ENCODE measurements at regions not wholly inside any gene's neighbourhood (a gene's known extent, or its start where the extent isn't known, plus 50 kb on each side); places are given as distances from the start of the nearest gene placed in this dataset.
A peak's percentile ranks its signal among the peaks of the same experiment; 100 is the strongest.

DNA sequence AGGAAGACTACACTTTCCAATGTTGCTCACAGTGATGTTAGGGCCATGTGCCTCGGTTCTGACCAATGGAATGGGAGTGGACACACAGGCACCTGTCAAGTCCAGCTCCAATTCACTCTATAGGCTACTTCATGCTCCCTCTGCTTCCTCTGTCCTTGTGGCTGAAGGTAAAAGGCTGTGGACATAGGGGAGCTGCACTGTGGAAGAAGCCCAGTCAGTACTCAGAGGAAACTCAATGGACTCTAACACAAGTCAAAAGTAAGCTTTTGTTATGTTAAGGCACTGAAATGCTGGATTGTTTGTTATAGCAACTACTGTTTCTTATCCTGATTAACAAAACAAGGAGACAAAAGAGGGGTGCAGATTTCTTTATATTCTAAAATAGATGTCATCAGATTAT is 278.2 kb downstream of the BCL11B start:
- no peak for DNase-seq (ENCODE audit: low read depth)

DNA sequence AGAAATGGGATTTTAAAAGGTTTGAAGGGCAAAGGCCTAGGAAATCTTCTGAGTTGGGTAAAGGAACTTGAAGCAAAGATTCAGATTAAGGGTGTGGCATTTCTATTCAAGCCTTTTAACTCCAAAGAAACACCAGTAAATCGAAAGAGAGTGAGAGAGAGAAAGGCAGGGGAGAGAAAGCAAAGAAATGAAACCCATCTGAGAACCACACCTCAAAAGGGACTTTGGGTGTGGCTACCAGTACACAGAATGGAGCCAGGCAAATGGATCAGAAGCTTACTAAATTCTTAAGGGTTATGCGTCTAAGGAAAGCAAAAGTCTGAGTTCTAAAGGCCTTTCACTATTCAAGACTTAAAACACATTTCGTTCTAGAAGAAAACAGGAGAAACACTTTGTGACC is 277.4 kb downstream of the BCL11B start:
- DNase-seq (ENCODE audit: low read depth): no peak

DNA sequence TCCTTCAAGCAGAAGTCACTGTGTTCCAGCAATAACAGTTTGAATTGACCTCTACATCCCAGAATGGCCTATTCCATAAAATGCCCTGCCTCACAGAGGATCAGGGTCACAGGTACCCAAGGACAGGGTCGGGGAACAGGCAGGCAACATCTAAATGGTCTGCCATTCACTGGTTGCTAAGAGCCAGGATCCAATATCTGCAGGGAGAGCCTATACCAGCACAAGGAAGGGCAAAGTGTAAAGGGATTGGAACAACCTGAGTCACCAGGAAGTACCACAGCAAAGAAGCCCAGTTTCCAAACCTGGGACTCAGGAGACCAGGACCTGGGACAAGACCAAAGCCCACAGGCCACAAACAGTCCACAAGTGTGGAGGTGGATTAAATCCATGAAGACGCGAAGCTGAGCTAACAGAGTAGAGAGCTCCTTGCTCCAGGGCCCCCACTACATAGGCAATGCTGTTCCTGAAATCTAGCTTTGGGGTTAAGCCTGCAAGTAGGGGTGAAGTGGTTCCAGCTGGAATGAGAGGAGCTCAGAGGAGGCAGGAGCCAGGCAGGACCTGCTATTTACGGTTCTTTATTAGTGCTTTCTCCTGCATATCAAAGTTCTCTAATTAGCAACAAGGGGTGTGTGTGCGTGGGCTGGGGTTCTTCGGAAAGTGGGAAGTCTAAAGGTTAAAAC is 274.3 kb downstream of the BCL11B start:
- no peak for DNase-seq (ENCODE audit: low read depth)

DNA sequence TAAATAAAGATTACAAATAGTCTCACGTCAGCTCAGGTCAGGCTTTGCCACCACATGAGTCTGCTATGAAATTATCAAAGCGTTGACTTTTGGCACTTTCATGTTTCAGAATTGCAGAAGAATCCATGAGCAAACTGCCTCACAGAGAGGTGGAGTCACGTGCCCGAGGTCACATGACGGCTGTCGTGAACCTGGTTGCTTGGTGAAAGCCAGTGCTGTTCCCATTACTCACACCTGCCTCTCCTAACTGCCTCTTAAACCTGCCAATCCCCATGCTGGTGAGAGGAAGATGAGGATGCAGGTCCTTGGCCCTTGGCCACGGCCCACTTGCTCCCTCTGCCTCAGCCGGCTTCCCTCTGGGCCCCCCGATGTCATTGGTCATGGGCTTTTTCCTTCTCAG is 272.7 kb downstream of the BCL11B start:
- DNase-seq (ENCODE audit: low read depth): no peak

DNA sequence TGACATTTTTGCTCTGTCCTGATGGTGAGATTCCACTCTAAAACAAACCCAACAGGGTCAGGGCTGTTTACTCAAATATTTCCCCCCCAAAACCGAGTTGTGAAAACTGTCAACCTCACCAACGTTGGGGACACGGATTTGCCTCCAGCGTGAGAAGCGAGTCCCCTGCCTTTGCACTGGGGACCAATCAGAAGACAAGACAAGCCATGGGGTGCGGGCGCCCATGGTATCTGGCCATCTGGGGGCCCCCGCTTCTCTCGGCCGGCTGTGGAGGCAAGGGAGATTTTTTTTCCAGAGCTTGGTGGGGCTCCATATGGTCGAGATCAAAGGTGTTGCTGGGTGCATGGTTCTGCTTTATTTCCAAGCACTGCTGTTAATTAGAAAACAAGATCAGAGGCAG is 272.1 kb downstream of the BCL11B start:
- DNase-seq (ENCODE audit: low read depth): no peak

DNA sequence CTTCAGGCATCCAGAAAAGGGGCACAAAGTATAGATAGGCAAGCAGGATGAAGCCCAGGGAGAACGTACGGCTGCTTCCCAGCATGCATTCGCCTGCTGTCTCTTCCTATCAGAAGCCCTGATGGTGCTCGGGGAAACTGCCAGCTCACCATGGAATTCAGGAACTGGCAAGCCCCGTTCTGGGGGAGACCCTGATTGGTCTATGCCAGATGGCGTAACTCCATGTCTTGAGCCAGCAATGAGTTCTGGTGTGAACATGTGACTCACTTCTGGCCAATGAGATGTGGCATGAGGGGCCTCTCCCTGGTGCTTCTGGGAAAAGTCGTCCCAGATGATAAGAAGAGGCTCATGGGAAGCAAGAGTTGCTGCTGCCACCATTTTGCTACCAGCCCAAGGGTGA is 270.8 kb downstream of the BCL11B start:
- no peak for DNase-seq (ENCODE audit: low read depth)

DNA sequence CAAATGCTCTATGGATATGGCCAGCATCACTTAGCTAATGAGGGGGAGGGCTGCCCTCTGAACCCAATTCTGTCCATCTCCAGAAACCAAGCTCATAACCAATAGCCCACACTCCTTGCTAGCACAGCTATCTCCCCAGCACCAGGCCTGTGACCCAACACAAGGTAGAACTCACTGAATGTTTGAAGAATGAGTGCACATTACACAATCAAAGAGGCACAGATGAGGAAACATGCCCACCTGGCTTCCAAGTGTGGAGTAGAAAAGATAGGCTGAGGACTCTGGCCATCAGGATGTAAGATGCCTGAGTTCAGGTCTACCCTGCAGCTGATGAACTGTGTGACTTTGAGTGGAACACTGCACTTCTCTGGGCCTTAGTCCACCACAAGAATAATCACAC is 268.4 kb downstream of the BCL11B start:
- no peak for DNase-seq (ENCODE audit: low read depth)

DNA sequence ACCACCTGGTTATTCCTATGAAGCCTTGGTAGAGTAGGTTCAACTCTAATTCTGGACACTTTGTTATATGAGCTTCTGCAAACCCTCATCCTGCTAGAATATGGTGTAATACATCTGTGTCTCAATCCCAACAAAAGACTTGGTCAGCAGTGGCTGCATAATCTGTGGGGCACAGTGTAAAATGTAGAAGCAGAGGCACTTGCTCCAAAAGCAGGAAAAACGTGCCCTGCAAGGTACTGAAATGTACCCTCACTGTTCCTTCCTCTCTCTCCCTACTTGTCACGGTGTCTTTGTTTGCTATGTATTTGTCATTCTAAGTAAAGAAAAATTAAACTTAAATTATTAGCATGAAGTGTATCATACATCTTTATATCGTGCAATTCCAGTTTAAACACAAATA is 267.9 kb downstream of the BCL11B start:
- no peak for DNase-seq (ENCODE audit: low read depth)

DNA sequence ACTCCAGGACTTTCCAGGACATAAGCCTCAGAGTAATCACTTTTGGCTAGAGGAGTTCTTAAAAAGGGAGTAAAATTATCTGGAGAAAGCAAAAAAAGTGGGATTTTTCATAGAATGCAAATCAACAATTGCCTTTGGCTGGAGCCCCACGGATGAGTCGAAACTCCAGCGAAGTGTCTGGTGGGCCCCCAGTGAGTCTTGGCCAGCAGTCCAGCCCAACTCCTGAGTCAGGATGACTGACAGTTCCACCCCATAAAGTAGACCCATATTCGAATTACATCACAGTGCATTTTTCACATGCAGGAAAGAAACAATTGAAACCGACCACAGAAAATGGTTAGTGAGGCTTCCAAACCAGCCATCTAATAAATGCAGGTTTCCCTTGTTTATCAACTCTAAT is 265.7 kb downstream of the BCL11B start:
- DNase-seq (ENCODE audit: low read depth): peak; percentile 7

DNA sequence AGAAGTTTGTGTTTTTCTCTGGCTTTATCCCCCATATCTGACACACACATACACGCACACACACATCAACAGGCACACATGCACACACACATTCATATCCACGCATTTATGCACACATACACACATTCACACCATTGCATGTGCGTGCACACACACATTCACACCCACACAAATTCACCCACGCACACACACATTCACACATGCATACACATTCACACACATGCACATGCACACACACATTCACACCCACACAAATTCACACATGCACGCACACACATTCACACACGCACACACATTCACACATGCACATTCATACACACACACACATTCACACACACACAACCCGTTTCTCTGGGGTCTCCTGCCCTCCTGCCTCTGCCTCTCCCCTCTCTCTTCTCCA is 264.2 kb downstream of the BCL11B start:
- DNase-seq (ENCODE audit: low read depth): no peak

DNA sequence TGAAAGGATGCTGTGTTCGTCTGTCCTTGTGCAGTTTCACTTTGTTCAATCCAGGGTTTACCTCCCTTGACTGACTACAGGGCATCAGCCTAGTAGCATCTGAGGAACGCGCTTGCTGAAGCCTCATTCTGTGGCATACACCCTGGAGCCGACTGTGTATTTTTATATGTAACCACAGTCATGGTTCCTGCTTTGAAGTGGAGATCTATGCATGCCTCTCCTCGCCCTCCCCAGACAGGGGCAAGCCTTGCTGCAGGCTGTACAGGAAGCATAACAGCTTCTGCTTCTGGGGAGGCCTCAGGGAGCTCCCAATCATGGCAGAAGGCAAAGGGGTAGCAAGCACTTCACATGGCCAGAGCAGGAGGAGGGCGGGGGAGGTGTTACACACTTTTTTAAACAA is 262.1 kb downstream of the BCL11B start:
- DNase-seq (ENCODE audit: low read depth): no peak

DNA sequence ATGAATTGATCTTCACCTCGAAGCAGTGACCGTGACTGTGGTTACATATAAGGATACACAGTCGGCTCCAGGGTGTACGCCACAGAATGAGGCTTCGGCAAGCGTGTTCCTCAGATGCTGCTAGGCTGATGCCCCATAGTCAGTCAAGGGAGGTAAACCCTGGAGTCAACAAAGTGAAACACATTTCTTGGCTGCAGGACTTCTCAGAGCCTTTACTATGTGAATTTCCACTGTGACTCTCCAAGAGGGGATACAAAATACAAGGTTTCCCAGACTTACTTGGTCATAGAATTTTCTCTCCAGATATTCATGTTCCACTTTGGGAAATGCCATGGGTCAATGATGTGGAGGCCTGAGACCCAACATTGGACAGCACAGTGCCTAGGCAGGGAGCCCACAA is 260.6 kb downstream of the BCL11B start:
- DNase-seq (ENCODE audit: low read depth): no peak

DNA sequence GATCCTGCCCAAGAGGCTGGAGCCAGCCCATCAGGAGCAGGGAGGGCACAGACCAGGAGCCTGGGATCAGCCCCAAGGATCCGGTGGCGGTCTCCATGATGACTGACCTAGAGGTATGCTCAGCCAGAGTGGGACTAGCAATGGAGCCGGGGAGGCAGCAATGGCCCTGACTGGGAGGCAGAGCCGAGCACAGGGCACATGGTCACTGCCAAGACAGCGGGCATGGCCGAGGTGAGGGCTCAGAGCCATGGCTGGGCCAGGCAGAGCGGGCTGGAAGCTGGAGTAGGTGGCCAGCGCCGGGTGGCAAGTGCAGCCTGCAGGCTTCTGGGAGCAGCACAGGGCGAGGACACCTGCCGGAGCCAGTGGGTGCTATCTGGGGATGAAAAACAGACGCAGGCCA is 259.3 kb downstream of the BCL11B start:
- DNase-seq (ENCODE audit: low read depth): no peak

DNA sequence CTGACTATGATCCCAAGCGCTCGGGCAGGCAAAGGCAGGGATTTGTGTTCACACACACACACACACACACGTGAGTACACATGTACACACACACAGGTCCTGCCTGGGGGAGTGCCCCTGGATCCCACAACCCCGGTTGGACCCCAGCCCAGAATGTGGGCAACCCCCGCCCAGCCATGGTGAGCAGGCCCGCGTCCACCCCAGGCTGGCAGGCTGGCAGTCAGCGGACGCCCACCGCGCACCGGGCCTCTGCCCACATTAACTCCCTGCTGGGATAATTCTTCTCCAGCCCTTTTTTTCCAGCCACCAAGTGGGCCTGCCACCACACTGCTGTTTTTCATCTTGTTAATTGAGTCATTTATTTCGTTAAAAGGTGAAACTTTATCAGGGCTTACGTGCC is 256.2 kb downstream of the BCL11B start:
- DNase-seq (ENCODE audit: low read depth): no peak

DNA sequence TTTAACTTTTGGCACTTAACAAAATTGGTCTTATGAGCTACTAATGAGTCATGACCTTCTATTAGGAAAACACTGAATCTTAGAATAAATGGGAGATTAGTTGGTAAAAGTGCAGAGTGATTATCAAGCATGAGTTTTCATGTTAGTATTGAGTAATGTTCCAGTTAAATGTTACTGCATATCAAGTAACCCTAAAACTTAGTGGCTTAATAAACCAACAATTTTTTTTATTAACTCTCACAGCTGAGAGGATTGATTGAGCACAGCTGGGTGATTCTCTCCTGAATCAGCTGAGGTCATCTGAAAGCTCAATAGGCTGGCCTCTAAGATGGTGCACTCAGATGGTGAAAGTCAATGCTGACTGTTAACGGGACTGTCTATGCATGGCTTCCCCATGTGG is 248.6 kb downstream of the BCL11B start:
- DNase-seq (ENCODE audit: low read depth): no peak

DNA sequence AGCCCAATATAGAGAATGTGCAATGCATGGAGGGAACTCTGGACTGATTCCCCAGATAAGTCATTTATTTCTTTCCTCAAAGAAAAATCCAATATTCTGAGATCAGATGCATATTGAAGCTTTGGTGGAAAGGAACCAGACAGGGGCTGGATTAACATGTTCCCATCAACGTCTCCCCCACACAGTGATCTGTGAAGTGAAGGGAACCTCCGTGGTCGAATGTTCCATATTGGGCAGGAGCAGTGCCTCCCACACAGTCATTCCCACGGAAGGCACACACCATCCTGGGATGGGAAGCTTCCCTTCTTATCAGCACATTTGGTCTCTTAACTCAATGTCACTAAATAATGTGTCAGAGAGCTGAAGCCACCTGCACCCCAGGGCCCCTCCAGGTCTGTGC is 247.1 kb downstream of the BCL11B start:
- no peak for DNase-seq (ENCODE audit: low read depth)

DNA sequence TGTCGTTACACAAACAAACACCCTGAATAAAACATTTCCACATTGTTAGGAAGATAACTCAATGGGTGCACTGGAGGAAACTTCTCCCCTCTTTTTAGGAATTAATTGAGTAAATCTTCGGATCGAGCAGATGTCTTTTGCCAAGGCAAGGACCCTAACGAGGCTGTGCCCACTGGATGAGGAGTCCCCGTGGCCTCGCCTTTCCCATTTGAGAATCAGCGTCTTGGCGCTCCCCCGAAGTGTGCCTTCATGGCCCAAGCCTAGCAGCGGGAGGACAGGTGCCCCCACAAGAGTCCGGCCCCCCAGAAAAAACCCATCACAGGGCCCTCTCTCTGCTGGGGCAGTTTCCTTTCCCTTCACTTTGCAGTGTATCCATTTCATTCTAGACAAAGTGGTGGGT is 246.6 kb downstream of the BCL11B start:
- no peak for DNase-seq (ENCODE audit: low read depth)

DNA sequence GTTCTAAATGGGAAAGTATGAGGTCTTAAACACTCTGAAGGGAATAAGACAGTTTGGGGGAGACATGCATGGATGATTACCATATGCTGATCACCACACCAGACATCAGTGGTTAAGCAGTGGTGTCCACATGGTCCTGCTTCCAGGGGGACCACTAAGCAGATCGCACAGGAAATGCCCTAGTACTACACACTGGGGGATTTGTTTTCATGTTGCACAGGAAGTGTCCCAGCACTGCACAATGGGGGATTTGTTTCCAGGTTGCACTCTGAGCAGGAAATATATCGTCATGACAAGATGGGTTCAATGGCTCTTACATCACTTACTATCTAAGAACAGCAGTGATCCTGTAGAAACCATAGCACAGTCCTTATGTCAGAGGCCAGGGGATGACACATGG is 245.5 kb downstream of the BCL11B start:
- DNase-seq (ENCODE audit: low read depth): no peak

DNA sequence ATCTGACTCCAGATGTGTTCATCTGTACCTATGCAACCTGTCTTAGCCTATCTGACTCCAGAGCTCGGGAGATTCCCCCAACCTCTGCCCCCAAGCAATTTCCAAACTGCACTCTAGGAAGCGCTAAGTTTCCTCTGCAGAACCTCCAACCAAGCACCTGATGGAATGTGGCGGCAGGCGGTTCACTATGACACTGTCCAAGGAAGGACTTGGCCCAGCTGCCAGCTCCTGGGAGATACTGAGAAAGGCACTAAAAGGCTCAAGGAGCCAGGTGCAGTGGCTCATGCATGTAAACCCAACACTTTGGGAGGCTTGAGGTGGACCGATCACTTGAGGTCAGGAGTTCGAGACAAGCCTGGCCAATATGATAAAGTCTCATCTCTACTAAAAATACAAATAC is 244.0 kb downstream of the BCL11B start:
- no peak for DNase-seq (ENCODE audit: low read depth)

DNA sequence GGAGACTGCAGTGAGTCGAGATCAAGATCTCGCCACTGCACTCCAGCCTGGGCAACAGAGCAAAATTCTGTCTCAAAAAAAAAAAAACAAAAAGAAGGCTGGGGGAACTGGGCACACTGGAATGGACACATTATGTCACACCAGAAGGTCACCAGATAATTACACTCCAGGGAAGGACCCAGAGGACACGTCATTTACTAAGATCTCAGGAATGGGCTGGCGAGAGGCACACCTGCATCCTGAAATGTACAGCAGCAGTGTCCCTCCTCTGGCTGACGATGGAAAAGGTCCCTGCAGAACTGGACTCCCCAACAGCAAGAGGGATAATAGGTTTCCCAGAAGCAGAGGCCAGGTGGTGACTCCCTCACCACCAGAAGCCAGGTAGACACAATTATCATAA is 243.5 kb downstream of the BCL11B start:
- no peak for DNase-seq (ENCODE audit: low read depth)

DNA sequence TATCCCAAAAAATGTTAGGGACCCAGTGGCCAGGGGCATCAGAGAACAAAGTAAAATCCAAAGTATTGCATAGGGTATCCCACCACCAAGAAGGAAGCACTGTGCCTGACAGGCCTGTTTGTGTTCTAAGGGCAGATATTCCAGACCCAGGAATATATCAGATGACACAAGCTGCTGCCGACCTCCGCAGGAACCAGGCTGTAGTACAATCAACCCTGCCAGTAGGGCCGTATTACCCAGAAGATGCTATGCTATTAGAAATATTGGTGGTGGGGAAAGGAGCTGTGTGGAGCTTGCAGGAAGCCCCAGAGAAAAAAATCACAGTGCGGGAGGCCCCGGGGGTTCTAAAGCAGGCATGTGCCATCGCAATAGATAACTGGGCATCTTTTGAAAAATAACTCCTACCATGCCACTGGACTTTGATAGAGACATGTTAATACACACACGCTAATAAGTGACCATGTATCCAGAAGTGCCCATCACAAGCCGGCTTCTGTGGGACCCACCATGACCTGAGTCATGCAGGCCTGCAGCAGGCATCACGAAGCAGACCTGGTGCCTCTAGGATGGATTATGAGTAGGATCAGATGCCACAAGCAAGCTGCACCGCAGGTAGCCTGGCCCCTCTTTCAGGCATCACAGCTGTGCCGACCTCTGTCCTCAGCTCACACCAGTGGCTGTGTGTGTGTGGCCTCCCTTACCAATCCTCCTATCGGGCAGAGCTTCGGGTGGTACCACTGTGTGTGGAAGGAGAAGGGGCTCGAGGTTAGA is 242.7 kb downstream of the BCL11B start:
- DNase-seq (ENCODE audit: low read depth): no peak

DNA sequence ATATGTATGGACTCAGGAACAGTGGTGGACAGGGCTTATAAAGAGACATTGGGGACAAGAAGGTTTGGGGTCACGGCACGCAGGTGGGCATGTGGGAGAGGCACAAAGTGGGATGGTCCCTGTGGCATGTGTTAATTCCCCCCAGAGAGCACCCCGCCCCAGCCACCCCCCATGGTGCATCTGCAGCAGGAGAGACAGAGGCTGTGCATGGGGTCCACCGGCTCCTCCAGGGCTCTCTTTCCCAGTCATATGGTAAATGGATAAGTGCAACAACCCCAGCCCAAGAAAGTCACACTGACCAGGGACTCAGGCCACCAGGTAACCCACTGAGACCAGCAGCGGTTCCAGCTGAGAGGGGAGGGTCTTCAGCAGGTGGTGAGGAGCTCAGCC is 242.1 kb downstream of the BCL11B start:
- DNase-seq (ENCODE audit: low read depth): no peak

DNA sequence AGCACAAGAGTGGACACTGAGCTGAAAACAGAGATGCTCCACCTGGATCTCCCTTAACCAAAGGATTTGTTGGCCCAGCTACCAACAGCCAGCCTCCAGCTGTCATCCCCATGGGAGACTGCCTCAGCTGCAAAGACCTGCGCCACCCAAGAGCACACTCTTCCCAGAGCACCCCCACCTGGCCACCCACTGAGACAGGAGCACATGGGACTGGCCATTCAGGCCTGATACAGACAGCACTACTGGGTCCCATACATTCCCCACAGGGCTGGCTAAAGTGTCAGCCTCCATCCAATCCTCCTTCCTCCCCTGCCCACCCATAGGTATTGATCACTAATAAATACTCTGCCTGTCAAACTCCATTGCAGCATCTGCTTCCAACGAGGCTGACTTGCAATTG is 241.5 kb downstream of the BCL11B start:
- no peak for DNase-seq (ENCODE audit: low read depth)

DNA sequence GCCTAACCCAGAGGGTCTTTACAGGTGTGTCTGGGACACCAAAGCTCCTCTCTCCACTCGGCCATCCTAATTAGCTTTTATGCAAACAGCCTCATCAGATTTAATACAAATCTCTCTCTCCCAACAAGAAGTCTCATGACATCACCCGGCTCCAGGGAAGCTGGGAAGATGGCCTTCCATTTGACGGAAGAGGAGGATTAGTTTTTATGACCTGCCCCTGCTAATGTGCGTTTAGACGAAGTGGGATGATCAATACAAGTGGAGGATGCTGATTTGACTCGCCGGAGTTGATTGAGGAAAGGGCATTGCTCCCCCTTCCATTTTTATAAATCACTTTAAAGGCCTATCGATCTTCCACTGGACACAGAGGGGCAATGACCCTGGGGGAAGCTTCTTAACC is 239.2 kb downstream of the BCL11B start:
- no peak for DNase-seq (ENCODE audit: low read depth)
